ENCODE measurements at regions not wholly inside any gene's neighbourhood (a gene's known extent, or its start where the extent isn't known, plus 50 kb on each side); places are given as distances from the start of the nearest gene placed in this dataset.

GRCh38 chr20:52399352-52399751, 207.8 kb upstream of the ZFP64 start:
- TF ChIP-seq, protein P1, sequence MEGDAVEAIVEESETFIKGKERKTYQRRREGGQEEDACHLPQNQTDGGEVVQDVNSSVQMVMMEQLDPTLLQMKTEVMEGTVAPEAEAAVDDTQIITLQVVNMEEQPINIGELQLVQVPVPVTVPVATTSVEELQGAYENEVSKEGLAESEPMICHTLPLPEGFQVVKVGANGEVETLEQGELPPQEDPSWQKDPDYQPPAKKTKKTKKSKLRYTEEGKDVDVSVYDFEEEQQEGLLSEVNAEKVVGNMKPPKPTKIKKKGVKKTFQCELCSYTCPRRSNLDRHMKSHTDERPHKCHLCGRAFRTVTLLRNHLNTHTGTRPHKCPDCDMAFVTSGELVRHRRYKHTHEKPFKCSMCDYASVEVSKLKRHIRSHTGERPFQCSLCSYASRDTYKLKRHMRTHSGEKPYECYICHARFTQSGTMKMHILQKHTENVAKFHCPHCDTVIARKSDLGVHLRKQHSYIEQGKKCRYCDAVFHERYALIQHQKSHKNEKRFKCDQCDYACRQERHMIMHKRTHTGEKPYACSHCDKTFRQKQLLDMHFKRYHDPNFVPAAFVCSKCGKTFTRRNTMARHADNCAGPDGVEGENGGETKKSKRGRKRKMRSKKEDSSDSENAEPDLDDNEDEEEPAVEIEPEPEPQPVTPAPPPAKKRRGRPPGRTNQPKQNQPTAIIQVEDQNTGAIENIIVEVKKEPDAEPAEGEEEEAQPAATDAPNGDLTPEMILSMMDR (IDR thresholded peaks at IDR 0.05; ENCODE audit: borderline replicate concordance, extremely low read depth, low read length, poor library complexity, severe bottlenecking): no peak
- no peak for TF ChIP-seq EZH2 (IDR thresholded peaks at IDR 0.05; ENCODE audit: borderline replicate concordance, low read depth, low read length, severe bottlenecking)
